Mesendoderm (in vitro differentiated cells): ENCODE measurements at regions not wholly inside any gene's neighbourhood (a gene's known extent, or its start where the extent isn't known, plus 50 kb on each side); places are given as distances from the start of the nearest gene placed in this dataset.

Source experiments
- DNase-seq: peaks from one replicate; pipeline ENCODE4 v3.0.0; 2013
- H2AK5ac ChIP-seq: 2 replicates; pipeline ENCODE4 v1.6.1; 2013; ENCODE audit warnings: low read length, inconsistent platforms
- H2BK120ac ChIP-seq: 2 replicates; pipeline ENCODE4 v1.6.1; 2013; ENCODE audit warnings: low read depth, mild to moderate bottlenecking, low read length, moderate library complexity, mixed read lengths
- H2BK15ac ChIP-seq: replicated peaks from 2 replicates; pipeline ENCODE4 v1.6.1; 2013; ENCODE audit warnings: low read depth, mild to moderate bottlenecking, moderate library complexity
- H2BK5ac ChIP-seq: 2 replicates; pipeline ENCODE4 v1.6.1; 2013; ENCODE audit warnings: low read length, inconsistent platforms
- H3K18ac ChIP-seq: 2 replicates; pipeline ENCODE4 v1.6.1; 2013; ENCODE audit warnings: mild to moderate bottlenecking, low read length, mixed read lengths
- H3K23ac ChIP-seq: one replicate; pipeline ENCODE4 v1.6.1; 2013; ENCODE audit warnings: low read length
- H3K27ac ChIP-seq: 2 replicates; pipeline ENCODE4 v1.5.1; 2013; ENCODE audit warnings: low read depth, mild to moderate bottlenecking, inconsistent platforms, low read length, moderate library complexity
- H3K27me3 ChIP-seq: 2 replicates; pipeline ENCODE4 v1.6.1; 2013; ENCODE audit warnings: low read length, control low read depth, mild to moderate bottlenecking, inconsistent platforms; ENCODE audit not compliant: insufficient read depth, poor library complexity
- H3K36me3 ChIP-seq: 2 replicates; pipeline ENCODE4 v1.6.1; 2013; ENCODE audit warnings: low read length, inconsistent platforms; ENCODE audit not compliant: control insufficient read depth, insufficient read depth
- H3K4ac ChIP-seq: one replicate; pipeline ENCODE4 v1.6.1; 2013; ENCODE audit warnings: low read depth, mild to moderate bottlenecking, low read length, moderate library complexity
- H3K4me1 ChIP-seq: 2 replicates; pipeline ENCODE4 v1.6.1; 2013; ENCODE audit warnings: low read depth, low read length, inconsistent platforms; ENCODE audit not compliant: control insufficient read depth
- H3K4me2 ChIP-seq: 2 replicates; pipeline ENCODE4 v1.6.1; 2013; ENCODE audit warnings: low read length
- H3K4me3 ChIP-seq: 2 replicates; pipeline ENCODE4 v1.5.1; 2013; ENCODE audit warnings: mild to moderate bottlenecking, low read length
- H3K56ac ChIP-seq: one replicate; pipeline ENCODE4 v1.6.1; 2013; ENCODE audit warnings: low read length
- H3K79me1 ChIP-seq: 2 replicates; pipeline ENCODE4 v1.6.1; 2013; ENCODE audit warnings: low read length, inconsistent platforms
- H3K79me2 ChIP-seq: 2 replicates; pipeline ENCODE4 v1.6.1; 2013; ENCODE audit warnings: mild to moderate bottlenecking, low read length; ENCODE audit not compliant: control insufficient read depth, insufficient read depth
- H3K9ac ChIP-seq: 2 replicates; pipeline ENCODE4 v1.6.1; 2013; ENCODE audit warnings: low read length, inconsistent platforms
- H4K5ac ChIP-seq: one replicate; pipeline ENCODE4 v1.6.1; 2013; ENCODE audit warnings: low read length
- H4K8ac ChIP-seq: one replicate; pipeline ENCODE4 v1.6.1; 2013; ENCODE audit warnings: low read depth, mild to moderate bottlenecking, control low read depth, low read length, moderate library complexity
- WGBS: extraction: QIAGEN DNeasy Blood & Tissue Kit; methylation state at CpG from one replicate; pipeline ENCODE4 v1.1.7; 2013; ENCODE audit warnings: low lambda C conversion rate, missing lambda C conversion rate; ENCODE audit not compliant: insufficient coverage; ENCODE audit errors: extremely low coverage; 5-methylcytosine and 5-hydroxymethylcytosine counted together

DNA sequence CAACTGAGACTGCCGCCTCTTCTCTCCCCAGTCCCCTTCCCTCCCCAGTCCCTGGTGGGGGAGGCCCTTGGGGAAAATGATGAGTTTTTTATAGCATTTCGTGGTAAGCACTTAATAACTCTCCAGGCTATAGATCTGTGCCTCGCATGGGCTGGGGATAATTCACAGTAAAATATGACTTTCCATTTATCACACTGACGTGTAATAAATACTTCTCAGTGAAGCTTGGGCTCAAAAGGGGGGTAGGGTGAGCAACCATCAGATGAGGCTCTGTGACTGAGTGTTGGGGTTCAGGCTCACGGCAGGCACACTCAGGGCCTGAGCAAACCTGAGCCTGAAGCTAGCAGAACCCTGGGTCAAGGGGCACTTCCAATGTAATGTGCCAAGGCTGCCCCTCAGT lies 101.6 kb downstream of the CCT6B start:
- Histone ChIP-seq H3K23ac (no peak overlapping the region), H4K5ac (no peak overlapping the region), H3K18ac (no peak overlapping the region), H2AK5ac (no peak overlapping the region), H3K79me2 (no peaks in the 10 kb centered on the region), H4K8ac (no peak overlapping the region), H3K56ac (no peak overlapping the region), H2BK15ac (no peak overlapping the region), H3K36me3 (no peaks in the 10 kb centered on the region), H3K27me3 (no peaks in the 10 kb centered on the region), H2BK5ac (no peak overlapping the region), H2BK120ac (no peak overlapping the region), H3K4me2 (no peak overlapping the region), H3K79me1 (no peaks in the 10 kb centered on the region), H3K9ac (no peak overlapping the region), H3K27ac (no peak overlapping the region), H3K4ac (no peak overlapping the region), H3K4me1 (peaks cover 3% of the 10 kb centered on the region), H3K4me3 (no peak overlapping the region)
- DNase-seq = no peak
- no CpG with 5 or more reads among the region's 5 CpGs for WGBS

GRCh38 chr17:34858591-34859565 lies 102.4 kb downstream of the CCT6B start:
- H3K27ac ChIP-seq = no peak overlapping the region
- H3K4ac ChIP-seq = no peak overlapping the region
- H3K79me1 ChIP-seq = no peaks in the 10 kb centered on the region
- no peak overlapping the region for H3K23ac ChIP-seq
- no CpG with 5 or more reads among the region's 10 CpGs for WGBS
- no peak overlapping the region for H2BK120ac ChIP-seq
- no peak overlapping the region for H2BK15ac ChIP-seq
- H3K4me3 ChIP-seq = no peak overlapping the region
- H2AK5ac ChIP-seq = no peak overlapping the region
- no peak overlapping the region for H4K5ac ChIP-seq
- H3K79me2 ChIP-seq = no peaks in the 10 kb centered on the region
- H3K4me2 ChIP-seq = no peak overlapping the region
- H3K27me3 ChIP-seq = no peaks in the 10 kb centered on the region
- no peak for DNase-seq
- no peak overlapping the region for H2BK5ac ChIP-seq
- H3K9ac ChIP-seq = no peak overlapping the region
- H3K18ac ChIP-seq = no peak overlapping the region
- no peak overlapping the region for H3K56ac ChIP-seq
- H4K8ac ChIP-seq = no peak overlapping the region
- H3K4me1 ChIP-seq = peaks cover 3% of the 10 kb centered on the region
- no peaks in the 10 kb centered on the region for H3K36me3 ChIP-seq

DNA sequence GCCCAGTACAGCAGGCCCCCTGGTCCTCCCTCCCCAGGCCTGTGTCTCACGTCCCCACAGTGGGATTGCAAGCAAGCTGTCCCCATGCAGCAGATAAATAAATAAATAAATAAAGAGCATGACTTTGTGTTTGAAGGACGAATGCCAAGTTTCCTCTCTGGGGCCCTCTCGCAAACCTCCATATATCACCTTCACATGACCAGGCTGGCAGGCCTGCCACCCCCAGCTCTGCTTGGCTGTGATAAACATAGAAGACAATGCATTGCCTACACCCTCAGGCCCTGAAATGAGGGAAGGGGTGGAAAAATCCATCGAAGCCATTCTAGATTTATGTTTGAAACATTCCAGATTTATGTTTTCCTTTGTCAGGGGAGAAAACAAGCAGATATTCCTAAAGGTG lies 107.3 kb downstream of the CCT6B start:
- Histone ChIP-seq H3K4ac (no peak overlapping the region), H2BK5ac (no peak overlapping the region), H3K4me1 (no peaks in the 10 kb centered on the region), H3K9ac (no peak overlapping the region), H2AK5ac (no peak overlapping the region), H2BK15ac (no peak overlapping the region), H4K5ac (no peak overlapping the region), H3K79me1 (no peaks in the 10 kb centered on the region), H3K4me3 (no peak overlapping the region), H3K23ac (no peak overlapping the region), H3K27me3 (no peaks in the 10 kb centered on the region), H3K56ac (no peak overlapping the region), H3K36me3 (no peaks in the 10 kb centered on the region), H3K79me2 (no peaks in the 10 kb centered on the region), H3K18ac (no peak overlapping the region), H3K27ac (no peak overlapping the region), H4K8ac (no peak overlapping the region), H3K4me2 (no peak overlapping the region), H2BK120ac (no peak overlapping the region)
- no CpG with 5 or more reads among the region's 4 CpGs for WGBS
- DNase-seq = no peak

DNA sequence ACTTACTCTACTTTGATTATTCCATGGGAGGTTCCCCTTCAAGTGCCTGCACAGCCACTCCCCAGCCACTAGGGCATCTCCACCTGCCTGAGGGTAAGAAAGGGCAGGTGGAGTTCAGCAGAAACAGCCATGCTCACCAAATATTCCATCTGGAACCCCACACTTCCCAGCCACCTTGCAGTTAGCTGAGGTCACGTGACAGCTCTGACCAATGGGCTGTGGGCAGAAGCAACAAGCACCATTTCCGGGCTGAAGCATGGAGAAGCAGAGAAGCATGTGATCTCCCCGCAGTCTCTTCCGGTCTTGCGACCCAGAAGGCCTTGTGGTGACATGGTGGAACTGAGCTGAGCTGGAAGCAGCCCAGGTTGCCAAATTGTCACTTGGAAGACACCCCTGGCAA lies 108.6 kb downstream of the CCT6B start:
- Histone ChIP-seq H4K8ac (no peak overlapping the region), H2BK15ac (no peak overlapping the region), H3K18ac (no peak overlapping the region), H3K4me3 (no peak overlapping the region), H3K79me2 (no peaks in the 10 kb centered on the region), H3K4ac (no peak overlapping the region), H3K9ac (no peak overlapping the region), H3K56ac (no peak overlapping the region), H4K5ac (no peak overlapping the region), H2BK5ac (no peak overlapping the region), H3K4me1 (no peaks in the 10 kb centered on the region), H3K4me2 (no peak overlapping the region), H2BK120ac (no peak overlapping the region), H3K23ac (no peak overlapping the region), H3K27me3 (no peaks in the 10 kb centered on the region), H3K36me3 (no peaks in the 10 kb centered on the region), H3K79me1 (no peaks in the 10 kb centered on the region), H3K27ac (no peak overlapping the region), H2AK5ac (no peak overlapping the region)
- DNase-seq = peak; percentile 44
- whole genome bisulfite sequencing = no CpG with 5 or more reads among the region's 5 CpGs

- H2BK15ac ChIP-seq = no peak overlapping the region
- no peak overlapping the region for H3K4me2 ChIP-seq
- no peak overlapping the region for H3K23ac ChIP-seq
- no peak overlapping the region for H3K4ac ChIP-seq
- no peak for DNase-seq
- no peaks in the 10 kb centered on the region for H3K79me2 ChIP-seq
- no peak overlapping the region for H3K9ac ChIP-seq
- no peak overlapping the region for H2BK5ac ChIP-seq
- no peaks in the 10 kb centered on the region for H3K27me3 ChIP-seq
- H3K56ac ChIP-seq = no peak overlapping the region
- H2AK5ac ChIP-seq = no peak overlapping the region
- no peaks in the 10 kb centered on the region for H3K79me1 ChIP-seq
- no peak overlapping the region for H3K18ac ChIP-seq
- no peaks in the 10 kb centered on the region for H3K4me1 ChIP-seq
- H4K5ac ChIP-seq = no peak overlapping the region
- H3K4me3 ChIP-seq = no peak overlapping the region
- no CpG with 5 or more reads among the region's 9 CpGs for WGBS
- H2BK120ac ChIP-seq = no peak overlapping the region
- H4K8ac ChIP-seq = no peak overlapping the region
- H3K27ac ChIP-seq = no peak overlapping the region
- H3K36me3 ChIP-seq = no peaks in the 10 kb centered on the region
These were observed 109.2 kb downstream of the CCT6B start for GRCh38 chr17:34851961-34852540.
